K562 (cell line): ENCODE measurements at regions not wholly inside any gene's neighbourhood (a gene's known extent, or its start where the extent isn't known, plus 50 kb on each side); places are given as distances from the start of the nearest gene placed in this dataset.

Experiments used
- ATAC-seq: fragments of 200-7000 bp; cut with Tn5 transposase; 3 replicates; pipeline ENCODE4 v1.9.1; 2020; ENCODE audit warnings: moderate library complexity
- BruUV-seq: library from RNA; stranded (reverse); fragments of 400-500 nt; replicated peaks from 2 replicates; lab custom pipeline; 2021; lab: Mats Ljungman, UMichigan
- CTCF ChIA-PET: fragments of 300-600 bp; formaldehyde crosslinking; extraction: SDS; loops from one replicate; lab custom pipeline; 2021; ENCODE audit warnings: low intra/inter-chr PET ratio; lab: Yijun Ruan, JAX
- POLR2A ChIA-PET: fragments of 300-600, 350-650 bp; sonication (Branson Sonifier 250); formaldehyde crosslinking; extraction: SDS; loops from one replicate; lab custom pipeline; 2021; ENCODE audit warnings: antibody characterized with exemption, inconsistent platforms; lab: Yijun Ruan, JAX
- DNase-seq, 4 experiments: peaks; one replicate each; pipeline versions ENCODE4 v3.0.0 to v3.0.0-alpha.2; 2011 to 2018; ENCODE audit warnings: low spot score in 3 of 4, mixed read lengths in 3 of 4; ENCODE audit errors: extremely low read depth in 1 of 4
- FAIRE-seq: peaks from 2 replicates; lab custom pipeline; 2011; peaks lifted over from hg19 to GRCh38; lab: Jason Lieb, UNC
- H2AFZ ChIP-seq: 2 replicates; pipeline ENCODE4 v1.6.0; 2011; ENCODE audit warnings: low read depth, low read length, control low read depth, inconsistent platforms
- H3K27ac ChIP-seq: fragments of 200-600 bp; 3 replicates; pipeline ENCODE4 v1.8.0; 2011; ENCODE audit warnings: low read depth, mild to moderate bottlenecking, control low read depth, inconsistent platforms, low read length, moderate library complexity, mixed read lengths; ENCODE audit errors: extremely low read depth
- H3K27me3 ChIP-seq, 2 experiments: fragments of 300-600 bp in 1 of 2; 2 replicates in 1 of 2; 3 replicates in 1 of 2; pipeline versions ENCODE4 v1.6.0 to v1.8.0; 2011; ENCODE audit warnings: inconsistent platforms in 2 of 2, low read length in 2 of 2, mild to moderate bottlenecking in 1 of 2, mixed read lengths in 1 of 2, moderate library complexity in 1 of 2; ENCODE audit not compliant: control insufficient read depth in 2 of 2, insufficient read depth in 2 of 2
- H3K36me3 ChIP-seq: fragments of 300-600 bp; 3 replicates; pipeline ENCODE4 v1.8.0; 2011; ENCODE audit warnings: mild to moderate bottlenecking, low read length, inconsistent platforms; ENCODE audit not compliant: control insufficient read depth, insufficient read depth
- H3K4me1 ChIP-seq, 2 experiments: fragments of 200-600 bp in 1 of 2; replicated peaks in 1 of 2; 2 replicates in 1 of 2; 3 replicates in 1 of 2; pipeline versions ENCODE4 v1.5.1 to v1.8.0; 2011; ENCODE audit warnings: inconsistent platforms in 2 of 2, low read length in 2 of 2, mild to moderate bottlenecking in 1 of 2, mixed read lengths in 1 of 2, moderate library complexity in 1 of 2; ENCODE audit not compliant: control insufficient read depth in 2 of 2, insufficient read depth in 2 of 2
- H3K4me2 ChIP-seq: 2 replicates; pipeline ENCODE4 v1.6.1; 2011; ENCODE audit warnings: low read length, control low read depth, inconsistent platforms, mixed read lengths; ENCODE audit not compliant: insufficient read depth
- H3K4me3 ChIP-seq: fragments of 200-600 bp; sonication (generic), shearing (Covaris generic); 2 replicates; pipeline ENCODE4 v1.5.1; 2016; ENCODE audit warnings: control low read depth, inconsistent platforms
- H3K79me2 ChIP-seq: fragments of 200-600 bp; 3 replicates; pipeline ENCODE4 v1.8.0; 2011; ENCODE audit warnings: low read length, inconsistent platforms; ENCODE audit not compliant: control insufficient read depth, insufficient read depth
- H3K9ac ChIP-seq, 2 experiments: 2 replicates each; pipeline versions ENCODE4 v1.6.0 to v1.6.1; 2011; ENCODE audit warnings: low read depth in 2 of 2, low read length in 2 of 2, control low read depth in 1 of 2, inconsistent platforms in 1 of 2, mild to moderate bottlenecking in 1 of 2, mixed read lengths in 1 of 2; ENCODE audit not compliant: insufficient read depth in 1 of 2
- H3K9me1 ChIP-seq: one replicate; pipeline ENCODE4 v1.6.0; 2011; ENCODE audit warnings: inconsistent platforms, mild to moderate bottlenecking, low read length, moderate library complexity; ENCODE audit not compliant: control insufficient read depth, insufficient read depth
- H3K9me3 ChIP-seq: replicated peaks from 2 replicates; pipeline ENCODE4 v1.5.1; 2011; ENCODE audit warnings: low read depth, low read length, inconsistent platforms; ENCODE audit not compliant: control insufficient read depth, insufficient read depth
- H4K20me1 ChIP-seq: replicated peaks from 2 replicates; pipeline ENCODE4 v1.6.1; 2011; ENCODE audit warnings: low read length, inconsistent platforms, mixed read lengths; ENCODE audit not compliant: control insufficient read depth, insufficient read depth
- BCL6 ChIP-seq: fragments of 250-450 bp; sonication (Bioruptor Pico); IDR thresholded peaks from 2 replicates; pipeline ENCODE4 v1.4.0; 2020
- BRD9 ChIP-seq: fragments of 450-650 bp; IDR thresholded peaks from 2 replicates; pipeline ENCODE4 v1.6.1; 2018; ENCODE audit warnings: low read depth; ENCODE audit not compliant: partially characterized antibody
- ETV6 ChIP-seq, 3 experiments: fragments of 150-350 bp in 1 of 3; sonication (generic) in 1 of 3; formaldehyde crosslinking in 1 of 3; IDR thresholded peaks; 2 replicates each; pipeline versions ENCODE4 v1.6.1 to v1.8.0; 2014 to 2022; ENCODE audit warnings: borderline replicate concordance in 2 of 3, low read depth in 2 of 3, antibody characterized with exemption in 1 of 3, low read length in 1 of 3, mild to moderate bottlenecking in 1 of 3, missing genetic modification reagents in 1 of 3
- FIP1L1 ChIP-seq: fragments of 200-400 bp; formaldehyde crosslinking; IDR thresholded peaks from 2 replicates; pipeline ENCODE4 v1.6.1; 2018; ENCODE audit warnings: mild to moderate bottlenecking, low read depth, low read length; ENCODE audit not compliant: poor library complexity, severe bottlenecking
- NFE2 ChIP-seq: IDR thresholded peaks from 2 replicates; pipeline ENCODE4 v1.6.1; 2014; ENCODE audit warnings: antibody characterized with exemption, low read depth
- PATZ1 ChIP-seq: fragments of 250-450 bp; sonication (Bioruptor Pico); IDR thresholded peaks from 2 replicates; pipeline ENCODE4 v1.5.0; 2020; ENCODE audit warnings: mild to moderate bottlenecking, borderline replicate concordance
- SMAD4 ChIP-seq: fragments of 250-450 bp; sonication (Bioruptor Pico); conservative IDR thresholded peaks from 2 replicates; pipeline ENCODE4 v1.8.0; 2021; ENCODE audit warnings: inconsistent platforms, mild to moderate bottlenecking, moderate library complexity
- STAT5B ChIP-seq: fragments of 250-450 bp; sonication (Bioruptor Pico); IDR thresholded peaks from 2 replicates; pipeline ENCODE4 v1.8.0; 2021; ENCODE audit warnings: mild to moderate bottlenecking, inconsistent platforms
- ZNF143 ChIP-seq: sonication (generic); formaldehyde crosslinking; IDR thresholded peaks from 2 replicates; pipeline ENCODE4 v1.9.0; 2022; ENCODE audit warnings: mild to moderate bottlenecking, missing genetic modification reagents
- ZNF253 ChIP-seq: fragments of 250-450 bp; sonication (Bioruptor Pico); conservative IDR thresholded peaks from 2 replicates; pipeline ENCODE4 v1.6.1; 2021; ENCODE audit warnings: mild to moderate bottlenecking
- ZNF766 ChIP-seq: fragments of 200-800 bp; sonication (Bioruptor generic); conservative IDR thresholded peaks from 2 replicates; pipeline ENCODE4 v1.6.1; 2016; ENCODE audit warnings: missing genetic modification characterization, missing compliant biosample characterization
- WGBS: fragments of 100-300 bp; shearing (Covaris generic); methylation state at CpG from one replicate; pipeline ENCODE4 v1.1.6; 2016; ENCODE audit warnings: low coverage, mixed read lengths; ENCODE audit not compliant: insufficient coverage; ENCODE audit errors: missing lambda C conversion rate; 5-methylcytosine and 5-hydroxymethylcytosine counted together
- in situ Hi-C: fragments of 300-500 bp; cut with MboI; formaldehyde crosslinking; loops from 4 replicates; pipeline ENCODE4 v1.15.0; 2018; ENCODE audit warnings: inconsistent platforms, mixed read lengths
- intact Hi-C: fragments of 100-400 bp; cut with micrococcal nuclease; formaldehyde crosslinking; loops from 2 replicates; pipeline ENCODE4 v1.14.2; 2022
- TF ChIP-seq, protein P1 (sequence below): fragments of 250-450 bp; sonication (Bioruptor Pico); IDR thresholded peaks from 2 replicates; pipeline ENCODE4 v1.8.0; 2022; ENCODE audit warnings: inconsistent platforms, mild to moderate bottlenecking, moderate library complexity, borderline replicate concordance
- TF ChIP-seq, protein P2 (sequence below): fragments of 250-450 bp; sonication (Bioruptor Pico); IDR thresholded peaks from 2 replicates; pipeline ENCODE4 v1.5.0; 2021; ENCODE audit warnings: mild to moderate bottlenecking, moderate library complexity

DNA sequence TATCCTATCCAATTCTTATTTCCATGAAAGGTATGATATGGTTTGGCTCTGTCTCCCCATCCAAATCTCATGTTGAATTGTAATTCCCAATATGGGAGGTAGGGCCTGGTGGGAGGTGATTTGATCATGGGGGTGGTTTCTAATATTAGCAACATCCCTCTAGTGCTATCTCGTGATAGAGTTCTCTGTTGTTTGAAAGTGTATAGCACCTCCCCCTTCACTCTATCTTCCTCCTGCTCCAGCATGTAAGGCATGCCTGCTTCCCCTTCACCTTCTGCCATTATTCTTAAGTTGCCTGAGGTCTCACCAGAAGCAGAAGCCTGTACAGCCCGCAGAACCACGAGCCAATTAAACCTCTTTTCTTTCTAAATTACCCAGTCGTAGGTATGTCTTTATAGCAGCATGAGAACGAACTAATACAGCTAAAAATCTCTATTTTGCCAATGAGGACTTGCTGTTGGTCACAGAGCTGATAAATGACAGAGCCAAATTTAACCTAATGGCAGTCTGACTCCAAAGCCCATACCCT is 247.2 kb downstream of the HNRNPD start (continued):
- TF ChIP-seq, protein P1, sequence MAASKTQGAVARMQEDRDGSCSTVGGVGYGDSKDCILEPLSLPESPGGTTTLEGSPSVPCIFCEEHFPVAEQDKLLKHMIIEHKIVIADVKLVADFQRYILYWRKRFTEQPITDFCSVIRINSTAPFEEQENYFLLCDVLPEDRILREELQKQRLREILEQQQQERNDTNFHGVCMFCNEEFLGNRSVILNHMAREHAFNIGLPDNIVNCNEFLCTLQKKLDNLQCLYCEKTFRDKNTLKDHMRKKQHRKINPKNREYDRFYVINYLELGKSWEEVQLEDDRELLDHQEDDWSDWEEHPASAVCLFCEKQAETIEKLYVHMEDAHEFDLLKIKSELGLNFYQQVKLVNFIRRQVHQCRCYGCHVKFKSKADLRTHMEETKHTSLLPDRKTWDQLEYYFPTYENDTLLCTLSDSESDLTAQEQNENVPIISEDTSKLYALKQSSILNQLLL (CRISPR knock-in tag), result no peak
- 0 out of 2 replicates have a peak, but pooled peaks have one; percentile 36 for TF ChIP-seq ZNF766 (CRISPR knock-in tag)

DNA sequence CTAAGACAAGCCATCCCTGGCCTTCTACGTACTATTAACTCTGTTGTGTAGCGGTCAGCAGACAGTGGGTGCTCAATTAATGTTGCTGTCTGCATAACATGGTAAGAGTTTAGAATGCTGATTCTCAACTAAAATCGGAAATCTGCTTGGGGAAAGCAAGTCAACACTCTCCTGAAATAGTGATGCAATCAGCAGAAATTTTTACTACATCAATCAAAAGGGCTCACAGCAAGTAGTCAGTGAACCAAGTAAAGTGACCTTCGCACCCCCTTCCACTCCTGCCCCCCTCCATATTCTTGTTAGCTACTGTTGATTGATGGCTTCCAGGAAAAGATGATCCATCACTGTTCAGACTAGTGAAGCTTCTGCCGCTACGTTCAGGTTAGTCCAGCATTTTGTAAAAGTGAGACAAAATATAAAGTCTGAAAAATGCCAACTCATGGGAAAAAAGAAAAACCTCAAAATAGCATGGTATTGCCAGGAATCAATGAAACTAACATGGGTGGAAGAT is 247.9 kb downstream of the HNRNPD start:
- intact Hi-C loops, result loop anchor here (2.0 kb wide), 1 partner anchor 71 kb away; no protein-coding TSS in a partner anchor
- H3K9me3 ChIP-seq, result no peaks in the 10 kb centered on the region
- DNase-seq, result peak in 2 of 4 experiments; percentile 8 to 14
- TF ChIP-seq PATZ1 (CRISPR knock-in tag), result no peak
- no peak for TF ChIP-seq ZNF143 (CRISPR knock-in tag)
- TF ChIP-seq ZNF253 (CRISPR knock-in tag), result no peak
- TF ChIP-seq SMAD4 (CRISPR knock-in tag), result peak; percentile 39; the same call in 1 of the 2 replicates
- peak; percentile 40 for TF ChIP-seq NFE2
- no peak for TF ChIP-seq FIP1L1
- no peak for TF ChIP-seq STAT5B (CRISPR knock-in tag)
- TF ChIP-seq BRD9, result peak; percentile 29
- no peak for TF ChIP-seq ETV6 (IDR thresholded peaks at IDR 0.05; ENCODE audit: borderline replicate concordance in 1 of 2, low read depth in 2 of 2, low read length in 1 of 2)
- TF ChIP-seq ETV6 (CRISPR knock-in tag; IDR thresholded peaks at IDR 0.05; ENCODE audit: borderline replicate concordance), result no peak
- no peak for TF ChIP-seq BCL6 (CRISPR knock-in tag)
- TF ChIP-seq, protein P2, sequence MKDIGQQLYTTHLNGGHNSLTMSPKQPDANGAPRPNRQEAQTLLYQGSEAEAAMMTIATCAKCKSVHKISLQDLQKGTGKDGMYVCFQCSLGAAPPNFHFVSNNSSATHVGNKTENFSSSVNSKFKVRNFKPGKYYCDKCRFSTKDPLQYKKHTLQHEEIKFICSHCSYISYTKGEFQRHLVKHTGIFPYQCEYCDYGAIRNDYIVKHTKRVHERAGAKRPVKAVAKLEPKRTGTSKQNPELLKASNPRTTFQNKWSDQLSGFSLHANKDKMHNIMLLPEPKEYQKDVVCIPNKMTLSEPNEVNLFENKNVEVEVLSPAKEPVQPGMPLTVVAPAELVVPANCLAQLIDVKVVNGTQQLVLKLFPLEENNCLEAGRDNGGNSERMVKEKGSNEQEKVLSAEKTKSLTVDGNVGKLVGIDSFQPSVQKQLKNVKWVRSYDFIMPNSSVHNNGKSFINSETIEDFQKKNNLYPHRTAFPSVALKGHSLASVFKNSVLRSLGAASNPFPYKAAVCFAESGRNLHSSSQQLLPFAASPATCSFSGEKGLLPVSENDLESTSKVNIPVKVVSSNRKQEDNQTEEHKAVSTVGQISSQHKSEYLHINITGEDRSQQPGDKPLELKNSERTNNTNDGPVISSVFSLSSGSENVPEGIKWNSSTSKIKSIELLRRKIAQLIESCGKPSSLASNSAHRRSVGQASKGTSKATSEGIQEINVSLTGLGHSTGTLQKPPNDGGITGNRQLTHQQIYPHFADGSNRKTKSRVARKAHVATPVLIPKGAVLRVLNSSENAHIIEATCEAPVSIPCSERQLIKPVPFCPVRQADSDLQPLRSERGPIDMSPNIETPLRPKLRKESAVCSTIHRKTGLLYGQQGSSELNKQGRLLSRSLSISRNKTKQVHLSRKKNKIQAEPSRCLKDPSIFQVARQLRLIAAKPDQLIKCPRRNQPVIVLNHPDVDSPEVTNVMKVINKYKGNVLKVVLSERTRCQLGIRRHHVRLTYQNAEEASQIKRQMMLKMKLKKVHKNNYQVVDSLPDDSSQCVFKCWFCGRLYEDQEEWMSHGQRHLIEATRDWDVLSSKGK, result no peak

More for the DNA sequence above, 247.9 kb downstream of the HNRNPD start:
- no TSS peak for BruUV-seq
- no peak overlapping the region for H3K4me3 ChIP-seq
- in situ Hi-C loops, result no loop called here
- FAIRE-seq, result no peak
- H3K4me1 ChIP-seq, result peaks cover 0 to 20% of the 10 kb centered on the region in 2 experiments; a peak in 3 of 5 replicates
- ChIA-PET POLR2A (interaction anchor here (0.6 kb wide), 1 partner anchor 389 kb away, joined by 5 read pairs; no protein-coding TSS in a partner anchor), CTCF (no interaction called here)
- no peak overlapping the region; the same call in 2 of the 3 replicates for H3K27ac ChIP-seq
- H3K27me3 ChIP-seq, result no peaks in the 10 kb centered on the region
- H4K20me1 ChIP-seq, result no peaks in the 10 kb centered on the region
- no peak overlapping the region for H3K4me2 ChIP-seq
- H2AFZ ChIP-seq, result 0 out of 2 replicates have a peak overlapping the region, but pooled peaks have one; percentile 0
- no peak overlapping the region for H3K9ac ChIP-seq
- H3K79me2 ChIP-seq, result no peaks in the 10 kb centered on the region
- ATAC-seq, result peak; percentile 67
- no peaks in the 10 kb centered on the region for H3K36me3 ChIP-seq
- no peaks in the 10 kb centered on the region for H3K9me1 ChIP-seq
- 20% methylated on average over 6 of the region's 6 CpGs for WGBS
